Transverse colon (tissue), 4 donors: ENCODE measurements at regions not wholly inside any gene's neighbourhood (a gene's known extent, or its start where the extent isn't known, plus 50 kb on each side); places are given as distances from the start of the nearest gene placed in this dataset.
A peak's percentile ranks its signal among the peaks of the same experiment; 100 is the strongest.

ENCODE experiments used
- DNase-seq: peaks from one replicate; pipeline ENCODE4 v3.0.0-alpha.2; 2019
- H3K27ac ChIP-seq, 4 donors: fragments of 200-600 bp; sonication (generic); 2 replicates each; pipeline ENCODE4 v1.5.1; 2016 to 2018; ENCODE audit warnings: inconsistent platforms in 4 of 4
- H3K27me3 ChIP-seq: fragments of 200-600 bp; sonication (generic); 2 replicates; pipeline ENCODE4 v1.5.1; 2017; ENCODE audit warnings: inconsistent platforms
- H3K36me3 ChIP-seq, 4 donors: fragments of 200-600 bp; sonication (generic); 2 replicates each; pipeline ENCODE4 v1.5.1; 2017 to 2019; ENCODE audit warnings: inconsistent platforms in 4 of 4
- H3K4me1 ChIP-seq, 4 donors: fragments of 200-600 bp; sonication (generic); 2 replicates each; pipeline ENCODE4 v1.5.1; 2017 to 2020; ENCODE audit warnings: inconsistent platforms in 4 of 4
- H3K4me3 ChIP-seq, 4 donors: fragments of 200-600 bp; sonication (generic); 1 replicate in 1 of 4; 2 replicates in 3 of 4; pipeline versions ENCODE4 v1.5.1 to v1.6.1; 2017 to 2019; ENCODE audit warnings: inconsistent platforms in 4 of 4
- H3K9me3 ChIP-seq, 2 donors: fragments of 200-600 bp; sonication (generic); 2 replicates each; pipeline ENCODE4 v1.5.1; 2017 to 2019; ENCODE audit warnings: inconsistent platforms in 2 of 2
- CTCF ChIP-seq, 5 experiments: fragments of 200-600 bp in 3 of 5; fragments of 450-650 bp in 2 of 5; sonication (generic) in 3 of 5; IDR thresholded peaks; 1 replicate in 2 of 5; 2 replicates in 3 of 5; pipeline ENCODE4 v1.5.1; 2016 to 2017; ENCODE audit warnings: antibody characterized with exemption in 5 of 5, inconsistent platforms in 3 of 5, mild to moderate bottlenecking in 2 of 5, moderate library complexity in 1 of 5
- EP300 ChIP-seq: sonication (generic); formaldehyde crosslinking; IDR thresholded peaks from one replicate; pipeline ENCODE4 v1.6.1; 2017; ENCODE audit warnings: antibody characterized with exemption, low read depth
- POLR2A ChIP-seq: fragments of 450-650 bp; IDR thresholded peaks from one replicate; pipeline ENCODE4 v1.6.1; 2016; ENCODE audit warnings: antibody characterized with exemption, mild to moderate bottlenecking, moderate library complexity
- POLR2AphosphoS5 ChIP-seq, 3 donors: sonication (generic); formaldehyde crosslinking; IDR thresholded peaks; one replicate each; pipeline ENCODE4 v1.6.1; 2016; ENCODE audit warnings: antibody characterized with exemption in 3 of 3
- WGBS, 2 donors: methylation state at CpG; one replicate each; pipeline ENCODE4 v1.1.5; 2018; ENCODE audit warnings: low coverage in 1 of 2; 5-methylcytosine and 5-hydroxymethylcytosine counted together
- in situ Hi-C, 4 donors: fragments of 200-750 bp; cut with MboI; loops; one replicate each; pipeline versions ENCODE4 v1.15.0 to v1.15.1; 2017; ENCODE audit warnings: low sequenced_read_pairs in 3 of 4, low pct_ligation_motif_present in 1 of 4, low pct_unique_long_range_greater_than_20kb in 1 of 4
- intact Hi-C: fragments of 100-400 bp; cut with DNase I; formaldehyde crosslinking; loops from one replicate; pipeline ENCODE4 v1.15.1; 2023; ENCODE audit warnings: low total_unique reads

DNA sequence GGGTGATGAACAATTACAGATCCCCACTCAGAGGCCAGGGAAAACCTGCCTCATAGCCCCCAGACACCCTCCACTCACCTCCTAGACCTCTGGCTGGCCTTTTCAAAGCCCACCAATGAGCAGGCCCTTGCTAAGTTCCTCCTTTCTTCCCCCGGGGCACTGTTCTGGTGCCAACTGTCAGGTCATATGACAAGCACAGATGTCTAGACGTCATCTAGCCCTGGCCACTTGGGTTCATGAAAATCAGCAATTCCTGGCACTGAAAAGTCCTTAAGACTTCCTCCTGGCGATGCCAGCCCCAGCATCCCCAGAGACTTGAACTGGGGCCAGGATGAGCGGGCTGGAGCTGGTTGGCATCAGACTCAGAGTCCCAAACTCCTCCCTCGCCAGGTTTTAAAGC, 115.6 kb upstream of the NALF2 start:
- Histone ChIP-seq H3K27ac (no peak overlapping the region), H3K36me3 (no peaks in the 10 kb centered on the region), H3K4me1 (no peaks in the 10 kb centered on the region), H3K9me3 (no peaks in the 10 kb centered on the region), H3K27me3 (no peaks in the 10 kb centered on the region), H3K4me3 (no peak overlapping the region)
- no peak for DNase-seq
- 6% methylated on average over 5 of the region's 5 CpGs; no CpG with 5 or more reads in 1 of the 2 donors for WGBS, 2 donors
- intact Hi-C loops (loop anchor here (10.0 kb wide), 1 partner anchor 564 kb away; the partner anchor contains the start of gene EFNB1), in situ Hi-C loops (no loop called here)
- no peak for TF ChIP-seq EP300
- no peak for TF ChIP-seq POLR2AphosphoS5 (IDR thresholded peaks at IDR 0.05)
- TF ChIP-seq POLR2A = no peak
- no peak for TF ChIP-seq CTCF (IDR thresholded peaks at IDR 0.05)

GRCh38 chrX:69387567-69388487, 116.3 kb upstream of the NALF2 start:
- H3K27me3 ChIP-seq = no peaks in the 10 kb centered on the region
- H3K9me3 ChIP-seq = no peaks in the 10 kb centered on the region
- in situ Hi-C loops (no loop called here), intact Hi-C loops (loop anchor here (10.0 kb wide), 1 partner anchor 563 kb away; the partner anchor contains the start of gene EFNB1)
- H3K4me1 ChIP-seq = no peaks in the 10 kb centered on the region
- WGBS, 2 donors = 30% methylated on average over 13 of the region's 13 CpGs; no CpG with 5 or more reads in 1 of the 2 donors
- H3K36me3 ChIP-seq = no peaks in the 10 kb centered on the region
- DNase-seq = peak; percentile 19
- H3K4me3 ChIP-seq = no peak overlapping the region
- TF ChIP-seq POLR2AphosphoS5 (IDR thresholded peaks at IDR 0.05) = no peak
- peak; percentile 41 to 68 (median 47) for TF ChIP-seq CTCF (IDR thresholded peaks at IDR 0.05)
- no peak overlapping the region for H3K27ac ChIP-seq

- H3K4me3 ChIP-seq = no peak overlapping the region
- H3K9me3 ChIP-seq = no peaks in the 10 kb centered on the region
- no peaks in the 10 kb centered on the region for H3K4me1 ChIP-seq
- H3K27ac ChIP-seq = no peak overlapping the region
- WGBS, 2 donors = 70% methylated on average over 2 of the region's 2 CpGs; no CpG with 5 or more reads in 1 of the 2 donors
- in situ Hi-C loops (no loop called here), intact Hi-C loops (loop anchor here (10.0 kb wide), 1 partner anchor 562 kb away; the partner anchor contains the start of gene EFNB1)
- no peak for DNase-seq
- no peaks in the 10 kb centered on the region for H3K36me3 ChIP-seq
- TF ChIP-seq EP300 (no peak), POLR2A (no peak), CTCF (IDR thresholded peaks at IDR 0.05) (no peak), POLR2AphosphoS5 (IDR thresholded peaks at IDR 0.05) (no peak)
- H3K27me3 ChIP-seq = no peaks in the 10 kb centered on the region
Measured at GRCh38 chrX:69386681-69387080, 117.4 kb upstream of the NALF2 start.

GRCh38 chrX:69379412-69379811, 124.7 kb upstream of the NALF2 start:
- in situ Hi-C loops (no loop called here), intact Hi-C loops (no loop called here)
- TF ChIP-seq POLR2AphosphoS5 (IDR thresholded peaks at IDR 0.05) (no peak), EP300 (no peak), POLR2A (no peak), CTCF (IDR thresholded peaks at IDR 0.05) (no peak)

More at GRCh38 chrX:69379412-69379811, 124.7 kb upstream of the NALF2 start:
- Histone ChIP-seq H3K4me1 (no peaks in the 10 kb centered on the region), H3K9me3 (no peaks in the 10 kb centered on the region), H3K27me3 (no peaks in the 10 kb centered on the region), H3K4me3 (no peak overlapping the region), H3K36me3 (no peaks in the 10 kb centered on the region), H3K27ac (no peak overlapping the region)
- no peak for DNase-seq
- WGBS, 2 donors = 91% methylated on average over 3 of the region's 3 CpGs; no CpG with 5 or more reads in 1 of the 2 donors
